Progenitor cell of endocrine pancreas (in vitro differentiated cells): ENCODE measurements at regions not wholly inside any gene's neighbourhood (a gene's known extent, or its start where the extent isn't known, plus 50 kb on each side); places are given as distances from the start of the nearest gene placed in this dataset.
"Not testable (repeated sequence)": the region's sequence is repeated elsewhere in the genome, so short reads cannot be mapped to it uniquely, and the experiment has no call there.

Experiments
- DNase-seq: peaks from one replicate; pipeline ENCODE4 v3.0.0; 2021; ENCODE audit warnings: low spot score; ENCODE audit not compliant: unreplicated experiment
- H3K27ac Mint-ChIP-seq: 2 replicates; pipeline ENCODE4 v1.8.0; 2021; ENCODE audit warnings: mild to moderate bottlenecking, moderate library complexity, mixed read lengths
- H3K27me3 Mint-ChIP-seq: 2 replicates; pipeline ENCODE4 v1.8.0; 2021; ENCODE audit warnings: mixed read lengths
- H3K36me3 Mint-ChIP-seq: 2 replicates; pipeline ENCODE4 v1.8.0; 2022; ENCODE audit warnings: mixed read lengths; ENCODE audit not compliant: insufficient read depth
- H3K4me1 Mint-ChIP-seq: 2 replicates; pipeline ENCODE4 v1.8.0; 2021; ENCODE audit warnings: low read depth, mixed read lengths
- H3K4me3 Mint-ChIP-seq: 2 replicates; pipeline ENCODE4 v1.8.0; 2021; ENCODE audit warnings: low read depth, mild to moderate bottlenecking, moderate library complexity, mixed read lengths
- H3K9me3 Mint-ChIP-seq: 2 replicates; pipeline ENCODE4 v1.8.0; 2021; ENCODE audit warnings: low read depth, mixed read lengths
- TF ChIP-seq, protein P1 (sequence below): fragments of 200-600 bp; sonication (generic); IDR thresholded peaks from one replicate; pipeline ENCODE4 v1.5.0; 2021; ENCODE audit warnings: antibody characterized with exemption, mild to moderate bottlenecking; ENCODE audit not compliant: unreplicated experiment

DNA sequence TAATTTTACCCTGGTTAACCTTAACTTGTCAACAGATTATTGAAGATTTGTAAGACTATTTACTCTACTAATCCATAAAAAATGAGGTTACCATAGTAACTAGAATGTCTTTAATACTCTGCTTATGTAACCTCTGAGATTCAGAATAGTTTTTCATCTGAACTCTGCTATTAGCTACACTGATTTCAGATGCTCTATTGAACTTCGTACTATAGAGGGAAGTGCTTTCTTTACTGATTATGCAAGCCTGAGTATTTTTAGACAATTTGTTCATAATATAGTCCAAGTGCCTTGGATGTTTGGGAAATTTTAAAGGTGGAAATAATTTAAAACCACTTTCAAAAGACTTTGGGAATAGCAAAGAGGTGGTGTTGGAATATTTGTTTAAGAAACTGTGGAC, 107.9 kb upstream of the GBE1 start:
- H3K27ac Mint-ChIP-seq = no peak overlapping the region
- no peaks in the 10 kb centered on the region for H3K4me1 Mint-ChIP-seq
- no peaks in the 10 kb centered on the region for H3K9me3 Mint-ChIP-seq
- no peak for DNase-seq
- H3K36me3 Mint-ChIP-seq = no peaks in the 10 kb centered on the region
- TF ChIP-seq, protein P1, sequence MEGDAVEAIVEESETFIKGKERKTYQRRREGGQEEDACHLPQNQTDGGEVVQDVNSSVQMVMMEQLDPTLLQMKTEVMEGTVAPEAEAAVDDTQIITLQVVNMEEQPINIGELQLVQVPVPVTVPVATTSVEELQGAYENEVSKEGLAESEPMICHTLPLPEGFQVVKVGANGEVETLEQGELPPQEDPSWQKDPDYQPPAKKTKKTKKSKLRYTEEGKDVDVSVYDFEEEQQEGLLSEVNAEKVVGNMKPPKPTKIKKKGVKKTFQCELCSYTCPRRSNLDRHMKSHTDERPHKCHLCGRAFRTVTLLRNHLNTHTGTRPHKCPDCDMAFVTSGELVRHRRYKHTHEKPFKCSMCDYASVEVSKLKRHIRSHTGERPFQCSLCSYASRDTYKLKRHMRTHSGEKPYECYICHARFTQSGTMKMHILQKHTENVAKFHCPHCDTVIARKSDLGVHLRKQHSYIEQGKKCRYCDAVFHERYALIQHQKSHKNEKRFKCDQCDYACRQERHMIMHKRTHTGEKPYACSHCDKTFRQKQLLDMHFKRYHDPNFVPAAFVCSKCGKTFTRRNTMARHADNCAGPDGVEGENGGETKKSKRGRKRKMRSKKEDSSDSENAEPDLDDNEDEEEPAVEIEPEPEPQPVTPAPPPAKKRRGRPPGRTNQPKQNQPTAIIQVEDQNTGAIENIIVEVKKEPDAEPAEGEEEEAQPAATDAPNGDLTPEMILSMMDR = no peak
- no peak overlapping the region for H3K4me3 Mint-ChIP-seq
- H3K27me3 Mint-ChIP-seq = no peaks in the 10 kb centered on the region

DNA sequence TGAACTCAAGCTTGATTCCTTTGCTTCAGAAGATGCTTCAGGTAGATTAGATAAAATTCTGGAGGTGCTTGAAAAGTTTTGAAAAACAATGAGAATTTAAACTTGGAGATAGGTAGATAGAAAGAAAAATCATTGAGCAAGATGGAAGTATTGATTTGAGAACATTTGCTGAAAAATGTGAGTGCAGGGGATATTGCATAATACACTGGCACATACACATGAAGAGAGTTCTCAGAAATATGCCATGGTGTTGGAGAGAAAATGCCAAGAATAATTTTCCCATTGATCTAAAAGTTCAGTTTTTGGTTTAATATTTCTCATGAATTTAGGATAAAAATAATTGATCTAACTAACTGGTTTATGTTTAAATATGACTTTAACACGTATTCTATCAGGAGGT, 107.2 kb upstream of the GBE1 start:
- Mint-ChIP-seq H3K9me3 (no peaks in the 10 kb centered on the region), H3K27me3 (no peaks in the 10 kb centered on the region), H3K36me3 (no peaks in the 10 kb centered on the region), H3K27ac (no peak overlapping the region), H3K4me1 (no peaks in the 10 kb centered on the region), H3K4me3 (no peak overlapping the region)
- no peak for DNase-seq
- TF ChIP-seq, protein P1 = no peak

DNA sequence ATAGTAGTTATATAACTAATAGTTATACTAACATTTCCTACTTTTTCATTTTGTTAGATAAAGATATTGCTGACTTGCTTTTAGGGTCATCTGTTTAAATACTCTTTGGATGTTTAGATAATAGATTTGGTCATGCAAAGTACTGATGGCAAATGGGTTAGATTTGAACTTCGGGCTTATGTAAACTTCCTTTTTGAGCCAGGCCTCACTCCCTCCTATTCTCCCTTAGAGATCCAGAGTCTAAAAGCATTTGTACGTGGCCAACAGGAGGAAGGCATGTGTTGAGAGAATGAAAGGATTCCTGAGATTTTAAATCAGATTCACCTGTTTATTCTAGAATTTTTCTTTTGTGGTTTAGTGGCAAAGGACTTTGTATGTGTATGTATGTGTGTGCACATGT, 106.4 kb upstream of the GBE1 start:
- Mint-ChIP-seq H3K36me3 (no peaks in the 10 kb centered on the region), H3K4me1 (no peaks in the 10 kb centered on the region), H3K27ac (no peak overlapping the region), H3K27me3 (no peaks in the 10 kb centered on the region), H3K9me3 (no peaks in the 10 kb centered on the region), H3K4me3 (no peak overlapping the region)
- TF ChIP-seq, protein P1 = no peak
- no peak for DNase-seq

DNA sequence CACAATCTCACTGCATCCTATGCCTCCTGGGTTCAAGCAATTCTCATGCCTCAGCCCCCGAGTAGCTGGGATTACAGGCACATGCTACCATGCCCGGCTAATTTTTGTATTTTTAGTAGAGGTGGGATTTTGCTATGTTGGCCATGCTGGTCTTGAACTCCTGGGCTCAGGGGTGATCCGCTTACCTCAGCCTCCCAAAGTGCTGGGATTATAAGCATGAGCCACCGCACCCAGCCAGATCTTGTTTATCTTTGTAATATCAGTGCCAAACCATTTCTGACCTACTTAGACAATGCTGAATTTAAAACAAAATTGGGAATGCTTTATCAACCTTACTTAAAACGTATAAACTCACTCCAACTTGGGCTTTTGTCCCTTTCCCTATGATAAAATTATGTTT, 103.7 kb upstream of the GBE1 start:
- H3K4me1 Mint-ChIP-seq, H3K9me3 Mint-ChIP-seq, H3K27me3 Mint-ChIP-seq, H3K36me3 Mint-ChIP-seq, H3K4me3 Mint-ChIP-seq, H3K27ac Mint-ChIP-seq, DNase-seq: not testable (repeated sequence)

DNA sequence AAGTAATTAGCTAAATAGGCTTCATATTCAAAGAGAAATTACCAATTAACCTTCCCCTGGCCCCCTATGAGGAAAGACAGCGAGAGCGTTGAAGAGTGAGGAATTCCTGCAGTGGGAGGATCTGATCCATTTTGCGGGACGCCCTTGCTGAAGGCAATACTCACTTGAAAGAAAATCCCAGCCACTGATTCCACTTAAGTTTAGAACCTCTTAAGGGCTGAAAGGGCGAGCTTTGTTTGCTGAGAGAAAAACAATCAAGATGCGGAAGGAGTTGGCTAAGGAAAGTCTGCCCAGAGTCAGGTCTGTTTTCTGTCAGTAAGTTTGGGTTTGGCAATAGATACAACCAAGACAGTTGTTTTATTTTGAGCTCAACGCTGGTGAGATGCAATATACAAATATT, 102.8 kb upstream of the GBE1 start:
- H3K4me3 Mint-ChIP-seq = no peak overlapping the region
- no peak overlapping the region for H3K27ac Mint-ChIP-seq
- no peak for DNase-seq
- no peaks in the 10 kb centered on the region for H3K4me1 Mint-ChIP-seq
- TF ChIP-seq, protein P1 = no peak
- H3K36me3 Mint-ChIP-seq = no peaks in the 10 kb centered on the region
- no peaks in the 10 kb centered on the region for H3K27me3 Mint-ChIP-seq
- no peaks in the 10 kb centered on the region for H3K9me3 Mint-ChIP-seq

- Mint-ChIP-seq H3K36me3 (no peaks in the 10 kb centered on the region), H3K9me3 (no peaks in the 10 kb centered on the region), H3K27me3 (no peaks in the 10 kb centered on the region), H3K4me3 (no peak overlapping the region), H3K27ac (no peak overlapping the region), H3K4me1 (no peaks in the 10 kb centered on the region)
- no peak for DNase-seq
- TF ChIP-seq, protein P1 = no peak
Observed at GRCh38 chr3:81863756-81864155, 102.3 kb upstream of the GBE1 start.
